SJSA1 (cell line): ENCODE measurements at regions not wholly inside any gene's neighbourhood (a gene's known extent, or its start where the extent isn't known, plus 50 kb on each side); places are given as distances from the start of the nearest gene placed in this dataset.

ENCODE experiments used
- DNase-seq, 2 experiments: peaks; one replicate each; pipeline ENCODE4 v3.0.0-alpha.2; 2015 to 2020; ENCODE audit warnings: low spot score in 2 of 2, low read depth in 1 of 2
- H3K27ac ChIP-seq: fragments of 250-450 bp; sonication (Bioruptor Pico); 2 replicates; pipeline ENCODE4 v1.5.1; 2020; ENCODE audit warnings: mild to moderate bottlenecking, moderate library complexity
- H3K27me3 ChIP-seq: fragments of 250-450 bp; sonication (Bioruptor Pico); replicated peaks from 2 replicates; pipeline ENCODE4 v1.5.1; 2020; ENCODE audit warnings: mild to moderate bottlenecking, moderate library complexity
- H3K36me3 ChIP-seq: fragments of 250-450 bp; sonication (Bioruptor Pico); 2 replicates; pipeline ENCODE4 v1.5.1; 2020; ENCODE audit warnings: mild to moderate bottlenecking
- H3K4me1 ChIP-seq: fragments of 250-450 bp; sonication (Bioruptor Pico); replicated peaks from 2 replicates; pipeline ENCODE4 v1.6.1; 2021; ENCODE audit warnings: mild to moderate bottlenecking
- H3K4me3 ChIP-seq: fragments of 250-450 bp; sonication (Bioruptor Pico); 2 replicates; pipeline ENCODE4 v1.5.1; 2020; ENCODE audit warnings: mild to moderate bottlenecking
- H3K9me3 ChIP-seq: fragments of 250-450 bp; sonication (Bioruptor Pico); replicated peaks from 2 replicates; pipeline ENCODE4 v1.5.1; 2020; ENCODE audit warnings: mild to moderate bottlenecking

DNA sequence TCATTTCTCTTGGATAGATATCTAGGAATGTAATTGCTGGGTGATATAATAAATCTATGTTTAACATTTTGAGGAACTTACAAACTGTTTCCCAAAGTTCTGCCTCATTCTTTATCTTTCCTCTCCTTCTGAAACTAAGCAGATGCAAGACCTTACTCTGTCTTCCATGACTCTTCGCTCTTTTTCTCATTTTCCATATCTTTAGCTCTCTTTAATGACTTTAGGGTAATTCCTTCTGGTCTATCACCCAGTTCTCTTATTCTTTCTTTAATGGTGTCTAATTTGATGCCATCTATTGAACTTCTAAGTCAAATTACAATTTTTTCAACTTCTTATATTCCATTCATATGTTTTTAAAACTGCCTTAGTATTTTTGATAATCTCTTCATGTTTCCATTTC, 316.6 kb downstream of the POU4F1 start:
- Histone ChIP-seq H3K4me1 (no peaks in the 10 kb centered on the region), H3K9me3 (no peaks in the 10 kb centered on the region), H3K27me3 (no peaks in the 10 kb centered on the region), H3K4me3 (no peak overlapping the region), H3K36me3 (no peaks in the 10 kb centered on the region), H3K27ac (no peak overlapping the region)
- no peak for DNase-seq

DNA sequence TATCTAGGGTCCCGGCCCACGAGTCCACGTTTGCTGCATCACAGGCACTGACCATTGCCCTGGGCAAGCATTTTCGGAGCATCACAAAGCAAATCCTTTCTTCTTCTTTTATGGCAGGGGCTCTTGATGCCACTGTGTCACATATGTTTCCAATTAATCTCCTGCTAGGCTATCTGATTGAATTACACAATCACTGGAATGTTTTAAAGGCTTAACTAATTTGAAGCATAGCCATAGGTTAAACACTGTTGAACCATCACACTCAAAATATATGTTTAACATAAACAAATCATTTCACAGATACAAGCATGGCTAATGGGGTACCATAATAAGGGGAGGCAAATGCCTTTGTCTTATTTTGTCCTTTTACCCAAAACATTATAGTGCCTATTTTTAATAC, 338.3 kb downstream of the POU4F1 start:
- no peak for DNase-seq
- H3K4me1 ChIP-seq: no peaks in the 10 kb centered on the region
- no peak overlapping the region for H3K4me3 ChIP-seq
- H3K27ac ChIP-seq: no peak overlapping the region
- H3K27me3 ChIP-seq: no peaks in the 10 kb centered on the region
- no peaks in the 10 kb centered on the region for H3K9me3 ChIP-seq
- H3K36me3 ChIP-seq: no peaks in the 10 kb centered on the region

DNA sequence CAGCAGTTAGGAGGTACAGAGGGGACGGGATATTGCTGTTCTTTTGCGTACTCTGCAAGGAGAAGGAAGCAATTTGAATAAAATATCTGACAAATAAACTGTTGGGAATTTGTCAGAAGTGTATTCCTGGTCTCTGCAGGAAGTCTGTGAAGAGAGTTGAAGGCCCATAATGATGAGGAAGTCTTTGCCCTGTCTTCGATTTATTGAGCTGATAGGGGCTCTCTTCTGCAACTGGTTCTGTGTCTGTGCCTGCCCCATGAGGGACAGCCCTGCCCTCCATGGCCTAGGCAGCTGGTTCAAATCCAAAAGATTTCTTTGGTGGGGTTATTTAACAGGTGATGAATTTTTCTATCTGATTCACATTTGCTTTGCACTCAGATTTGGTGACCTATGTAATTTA, 339.7 kb upstream of the EDNRB start:
- Histone ChIP-seq H3K36me3 (no peaks in the 10 kb centered on the region), H3K27me3 (no peaks in the 10 kb centered on the region; the same call in 1 of the 2 replicates), H3K4me3 (no peak overlapping the region), H3K4me1 (no peaks in the 10 kb centered on the region), H3K9me3 (no peaks in the 10 kb centered on the region), H3K27ac (no peak overlapping the region)
- no peak for DNase-seq

DNA sequence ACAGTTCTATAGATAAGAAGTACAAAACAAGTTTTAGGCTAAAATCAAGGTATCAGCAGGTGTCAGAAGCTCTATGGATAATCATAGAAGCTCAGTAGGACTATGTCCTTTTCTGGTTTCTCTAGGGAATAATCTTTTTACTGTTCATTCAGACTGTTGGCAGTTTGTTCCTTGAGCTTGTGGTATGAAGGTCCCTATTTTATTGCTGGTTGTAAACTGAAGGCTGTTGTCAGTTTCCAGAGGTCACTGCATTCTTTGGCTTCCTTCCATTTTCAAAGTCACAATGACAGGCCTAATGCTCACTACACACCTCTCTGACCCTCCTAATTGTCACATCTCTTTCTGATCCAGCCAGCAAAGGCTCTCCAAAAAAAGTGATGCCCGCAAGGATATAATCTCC, 337.9 kb upstream of the EDNRB start:
- H3K27me3 ChIP-seq: no peaks in the 10 kb centered on the region; the same call in 1 of the 2 replicates
- H3K27ac ChIP-seq: no peak overlapping the region
- H3K9me3 ChIP-seq: no peaks in the 10 kb centered on the region
- no peaks in the 10 kb centered on the region for H3K4me1 ChIP-seq
- DNase-seq: no peak
- no peak overlapping the region for H3K4me3 ChIP-seq
- no peaks in the 10 kb centered on the region for H3K36me3 ChIP-seq

DNA sequence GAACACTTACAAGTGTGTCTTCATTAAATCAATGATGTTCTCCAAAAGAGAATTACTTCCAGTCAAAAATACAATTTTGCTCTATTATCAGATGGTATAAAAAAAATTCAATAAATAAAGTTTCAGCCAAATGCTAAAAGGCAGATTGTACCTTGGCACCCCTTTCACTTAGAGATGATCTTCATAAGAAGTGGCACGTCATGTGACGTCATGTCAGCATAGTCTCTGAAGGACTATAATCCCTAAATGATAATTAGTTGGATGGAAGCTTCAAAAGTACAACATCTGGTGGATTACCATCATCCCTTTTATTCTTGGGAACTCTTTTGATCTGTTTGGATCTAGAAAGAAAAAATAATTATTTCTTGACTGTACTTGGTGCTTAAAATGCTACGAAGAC, 335.5 kb upstream of the EDNRB start:
- no peaks in the 10 kb centered on the region; the same call in none of the 2 replicates for H3K27me3 ChIP-seq
- DNase-seq: no peak
- no peak overlapping the region for H3K4me3 ChIP-seq
- H3K27ac ChIP-seq: no peak overlapping the region
- H3K36me3 ChIP-seq: no peaks in the 10 kb centered on the region
- H3K4me1 ChIP-seq: no peaks in the 10 kb centered on the region
- no peaks in the 10 kb centered on the region for H3K9me3 ChIP-seq

DNA sequence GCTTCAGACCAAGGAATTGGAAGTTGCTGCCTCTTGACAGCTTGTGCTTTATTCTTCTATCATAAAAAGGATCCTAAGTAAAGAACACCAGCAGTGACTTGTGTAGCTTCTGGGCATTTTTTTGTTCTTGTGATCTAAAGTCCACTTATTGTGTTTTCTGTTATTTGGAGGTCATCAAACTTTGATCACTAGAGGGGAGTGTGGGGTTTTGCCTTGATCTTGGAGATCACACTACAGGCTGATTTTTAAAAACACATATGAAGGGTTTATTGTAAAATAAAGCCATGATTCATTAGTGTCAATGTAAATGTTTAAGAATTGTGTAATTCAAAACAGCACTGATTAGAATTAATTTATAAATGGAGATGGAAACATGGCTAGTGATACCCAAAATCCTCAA, 328.7 kb upstream of the EDNRB start:
- H3K4me1 ChIP-seq: no peaks in the 10 kb centered on the region

DNA sequence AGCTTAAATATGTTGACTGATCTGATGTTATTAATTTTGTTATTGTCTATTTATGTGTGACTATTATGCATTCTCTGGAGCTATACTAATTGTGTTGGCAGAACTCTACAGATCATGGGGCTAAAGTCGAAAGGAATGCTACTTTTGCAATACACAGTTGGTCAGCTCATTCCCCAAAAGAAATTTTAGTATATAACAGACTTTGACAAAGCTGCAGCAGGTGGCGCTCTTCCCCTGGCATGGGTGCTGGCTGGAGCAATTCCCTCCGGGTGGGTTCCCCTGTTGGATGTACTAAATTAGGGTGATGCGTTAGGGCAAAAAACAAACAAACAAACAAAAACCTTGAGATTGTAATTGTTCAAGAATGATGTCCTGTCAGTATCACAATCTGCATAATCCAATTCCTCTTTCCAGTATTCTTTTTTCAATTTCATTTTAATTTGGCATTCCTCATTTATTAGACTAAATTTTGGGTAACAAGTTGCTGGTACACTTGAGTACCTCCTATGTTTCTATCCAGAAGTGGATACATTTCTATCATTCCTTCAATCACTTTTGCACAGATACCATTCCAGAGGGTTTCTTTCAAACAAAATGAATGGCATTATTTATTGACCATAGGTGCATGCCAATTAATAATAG, 322.8 kb upstream of the EDNRB start:
- peak; percentile 14 to 42 for DNase-seq
- H3K9me3 ChIP-seq: no peaks in the 10 kb centered on the region
- H3K4me1 ChIP-seq: no peaks in the 10 kb centered on the region
- no peaks in the 10 kb centered on the region for H3K27me3 ChIP-seq
- H3K4me3 ChIP-seq: no peak overlapping the region
- H3K36me3 ChIP-seq: no peaks in the 10 kb centered on the region
- H3K27ac ChIP-seq: no peak overlapping the region

More for the DNA sequence above, 328.7 kb upstream of the EDNRB start:
- Histone ChIP-seq H3K4me3 (no peak overlapping the region), H3K27me3 (no peaks in the 10 kb centered on the region; the same call in 1 of the 2 replicates), H3K9me3 (no peaks in the 10 kb centered on the region), H3K36me3 (no peaks in the 10 kb centered on the region), H3K27ac (no peak overlapping the region)
- no peak for DNase-seq

DNA sequence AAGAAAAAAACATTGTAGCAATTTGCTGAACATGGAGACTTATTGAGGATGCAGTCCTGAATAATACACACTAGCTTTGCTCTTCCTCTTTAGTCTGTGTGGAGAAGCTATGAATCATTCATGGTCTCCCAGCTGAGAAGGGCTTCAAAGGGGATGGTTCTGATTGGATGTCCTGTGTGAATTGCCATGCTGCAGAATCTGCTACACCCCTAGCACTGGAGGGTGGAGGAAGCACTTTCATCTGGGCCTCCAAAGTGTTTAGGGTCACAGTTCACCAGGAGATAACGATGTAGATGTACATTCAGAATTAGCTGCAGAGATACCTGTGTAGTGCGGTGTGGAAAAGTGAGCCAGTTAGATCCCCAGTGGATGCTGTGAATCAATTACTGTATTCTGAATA, 321.1 kb upstream of the EDNRB start:
- no peak for DNase-seq
- Histone ChIP-seq H3K36me3 (no peaks in the 10 kb centered on the region), H3K27me3 (no peaks in the 10 kb centered on the region), H3K4me1 (no peaks in the 10 kb centered on the region), H3K4me3 (no peak overlapping the region), H3K9me3 (no peaks in the 10 kb centered on the region), H3K27ac (no peak overlapping the region)

DNA sequence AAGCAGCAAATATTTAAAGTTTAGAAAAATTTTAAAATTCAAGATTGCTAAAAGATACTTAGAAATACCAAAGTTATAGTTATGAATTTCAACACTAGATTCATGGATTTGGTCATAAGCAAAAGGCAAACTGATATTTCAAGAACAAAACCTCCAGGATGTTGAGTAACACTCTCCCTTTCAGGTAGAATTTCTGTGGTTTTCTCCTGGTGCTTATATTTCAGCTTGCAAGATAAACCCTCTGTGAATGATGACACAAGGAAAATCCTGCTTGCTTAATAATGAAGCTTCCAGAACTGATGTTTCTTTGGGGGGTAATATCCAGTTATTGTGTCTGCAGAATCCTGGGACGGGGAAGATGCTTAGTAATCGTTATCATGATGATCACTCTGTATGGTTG, 320.3 kb upstream of the EDNRB start:
- no peaks in the 10 kb centered on the region for H3K4me1 ChIP-seq
- no peaks in the 10 kb centered on the region for H3K9me3 ChIP-seq
- no peak for DNase-seq
- H3K27me3 ChIP-seq: 0 out of 2 replicates have a peak, but pooled peaks cover 3% of the 10 kb centered on the region
- H3K4me3 ChIP-seq: no peak overlapping the region
- no peak overlapping the region for H3K27ac ChIP-seq
- no peaks in the 10 kb centered on the region for H3K36me3 ChIP-seq

DNA sequence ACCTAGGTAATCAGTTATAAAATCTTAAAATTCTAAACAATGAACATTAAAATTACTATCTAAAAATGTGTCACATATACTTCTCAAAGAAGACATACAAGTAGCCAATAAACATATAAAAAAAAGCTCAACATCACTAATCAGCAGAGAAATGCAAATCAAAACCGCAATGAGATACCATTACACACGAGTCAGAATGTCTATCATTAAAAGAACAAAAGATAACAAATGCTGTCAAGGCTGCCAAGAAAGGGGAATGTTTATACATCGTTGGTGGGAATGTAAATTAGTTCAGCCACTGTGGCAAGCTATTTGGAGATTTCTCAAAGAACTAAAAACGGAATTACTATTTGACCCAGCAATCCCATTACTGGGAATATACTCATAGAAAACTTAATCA, 310.3 kb upstream of the EDNRB start:
- H3K36me3 ChIP-seq: no peaks in the 10 kb centered on the region
- no peak overlapping the region for H3K4me3 ChIP-seq
- H3K27me3 ChIP-seq: peaks cover 4% of the 10 kb centered on the region
- H3K4me1 ChIP-seq: peaks cover 7% of the 10 kb centered on the region
- no peak overlapping the region for H3K27ac ChIP-seq
- H3K9me3 ChIP-seq: no peaks in the 10 kb centered on the region
- DNase-seq: peak in 1 of 2 experiments; percentile 71

DNA sequence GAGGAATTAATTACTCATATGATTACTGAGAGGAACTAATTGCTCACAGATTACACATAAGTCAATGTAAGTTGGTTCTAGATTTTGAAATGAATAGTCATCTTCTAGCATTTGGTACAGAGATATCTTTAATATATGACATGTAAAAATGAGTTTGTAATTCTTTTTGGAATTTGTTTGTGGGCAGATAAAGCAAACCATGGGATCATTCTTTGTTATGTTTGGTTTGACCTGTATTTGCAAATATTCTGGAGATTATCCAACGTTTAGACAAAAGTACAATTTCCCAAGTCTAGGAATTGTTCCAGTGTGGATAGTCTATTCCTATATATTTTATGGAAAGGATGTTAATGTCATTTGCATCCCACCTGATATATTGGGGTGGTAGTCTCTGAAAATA, 309.6 kb upstream of the EDNRB start:
- Histone ChIP-seq H3K4me3 (no peak overlapping the region), H3K36me3 (no peaks in the 10 kb centered on the region), H3K27ac (no peak overlapping the region), H3K27me3 (peaks cover 4% of the 10 kb centered on the region), H3K4me1 (peaks cover 7% of the 10 kb centered on the region), H3K9me3 (no peaks in the 10 kb centered on the region)
- DNase-seq: no peak

DNA sequence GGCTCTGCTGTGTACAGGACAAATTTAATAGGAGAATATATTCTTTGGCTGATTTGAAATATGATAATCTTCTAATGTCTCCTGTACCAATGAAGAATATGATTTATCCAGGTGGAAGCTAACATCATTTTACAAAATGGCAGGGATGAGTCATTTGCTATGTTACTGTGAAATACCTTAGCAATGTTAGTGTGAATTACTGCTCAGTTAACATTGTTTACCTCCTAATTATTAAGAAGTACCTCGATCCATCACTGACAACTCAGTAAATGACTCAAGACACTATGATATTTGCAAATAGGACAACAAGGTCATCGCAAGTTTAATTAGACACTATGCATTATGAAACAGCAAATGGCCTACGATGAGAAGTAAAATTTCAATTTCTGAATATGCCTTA, 309.1 kb upstream of the EDNRB start:
- H3K27ac ChIP-seq: no peak overlapping the region
- H3K4me3 ChIP-seq: no peak overlapping the region
- no peaks in the 10 kb centered on the region for H3K9me3 ChIP-seq
- DNase-seq: no peak
- H3K36me3 ChIP-seq: no peaks in the 10 kb centered on the region
- peaks cover 7% of the 10 kb centered on the region for H3K4me1 ChIP-seq
- peaks cover 4% of the 10 kb centered on the region for H3K27me3 ChIP-seq

DNA sequence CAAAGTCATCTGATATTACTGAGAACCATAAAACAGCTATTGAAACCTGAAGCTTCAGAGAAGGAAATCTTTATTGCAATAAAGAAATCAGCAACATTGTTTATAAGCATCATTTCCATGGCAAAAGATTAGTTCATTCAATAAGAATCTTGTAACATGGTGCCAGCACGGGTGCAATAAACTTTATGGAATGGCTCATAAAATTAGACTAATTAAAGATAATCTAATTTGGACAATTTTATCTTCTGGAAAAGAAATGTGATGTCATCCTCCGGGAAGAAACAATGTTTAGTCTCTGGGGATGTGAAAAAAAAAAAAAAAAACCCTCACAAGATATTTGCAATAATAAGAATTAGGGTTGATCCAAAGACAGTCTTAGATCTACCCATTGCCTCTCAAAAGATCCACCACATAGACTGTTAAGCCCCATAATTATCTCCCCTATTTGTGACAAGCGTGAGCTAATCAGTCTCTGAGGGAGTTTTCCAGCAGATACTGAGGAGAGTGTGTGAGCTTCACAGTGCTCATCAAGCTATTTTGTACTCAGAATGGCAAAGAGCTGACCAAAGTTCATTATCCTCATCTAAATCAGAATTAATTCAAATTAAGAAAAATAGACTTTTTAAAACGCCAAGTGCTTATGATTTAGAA, 297.0 kb upstream of the EDNRB start:
- H3K27me3 ChIP-seq: peaks cover 25% of the 10 kb centered on the region; the same call in 1 of the 2 replicates
- DNase-seq: no peak
- H3K9me3 ChIP-seq: no peaks in the 10 kb centered on the region
- H3K36me3 ChIP-seq: no peaks in the 10 kb centered on the region
- no peaks in the 10 kb centered on the region for H3K4me1 ChIP-seq
- H3K4me3 ChIP-seq: no peak overlapping the region
- H3K27ac ChIP-seq: no peak overlapping the region

DNA sequence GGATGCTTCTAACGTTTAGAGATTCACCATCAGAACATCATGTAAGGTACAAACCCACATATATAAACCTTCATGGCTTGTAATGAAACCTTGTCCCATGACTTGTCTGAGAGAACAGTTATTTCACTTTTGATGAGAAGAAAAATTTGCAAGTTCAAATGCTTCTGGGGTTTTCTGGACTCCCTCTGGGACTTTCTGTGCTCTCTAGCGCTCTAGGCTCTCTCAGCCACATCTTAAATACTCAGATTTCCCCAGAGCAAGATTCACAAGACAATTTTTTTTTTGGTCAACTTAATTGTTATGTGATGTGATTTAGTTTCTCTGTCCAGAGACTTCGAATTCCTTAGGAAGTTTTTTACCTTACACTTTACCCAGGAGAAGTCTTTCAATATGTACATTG, 282.8 kb upstream of the EDNRB start:
- peaks cover 5% of the 10 kb centered on the region for H3K27me3 ChIP-seq
- H3K36me3 ChIP-seq: no peaks in the 10 kb centered on the region
- H3K4me3 ChIP-seq: no peak overlapping the region
- H3K9me3 ChIP-seq: no peaks in the 10 kb centered on the region
- no peaks in the 10 kb centered on the region for H3K4me1 ChIP-seq
- H3K27ac ChIP-seq: no peak overlapping the region
- DNase-seq: no peak

DNA sequence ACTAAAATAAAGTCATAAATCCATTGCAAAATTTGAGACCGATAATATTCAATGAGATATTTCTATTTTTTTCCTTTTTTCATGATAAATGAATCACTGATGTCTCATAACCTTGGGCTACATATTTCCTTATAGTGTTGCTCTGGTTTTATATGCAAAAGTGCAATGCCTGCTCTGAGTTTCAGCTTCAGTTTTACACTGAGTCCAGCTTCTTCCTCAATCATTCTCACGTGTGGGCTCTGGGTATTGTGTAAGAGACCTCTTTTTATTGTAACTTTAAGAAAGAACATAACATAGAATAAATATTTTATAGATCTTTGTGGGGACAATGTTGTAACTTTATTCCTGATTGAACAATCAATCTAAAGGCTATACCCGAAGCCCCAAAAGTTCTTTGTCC, 280.2 kb upstream of the EDNRB start:
- no peaks in the 10 kb centered on the region for H3K36me3 ChIP-seq
- H3K4me3 ChIP-seq: no peak overlapping the region
- H3K9me3 ChIP-seq: no peaks in the 10 kb centered on the region
- no peaks in the 10 kb centered on the region for H3K4me1 ChIP-seq
- DNase-seq: no peak
- peaks cover 5% of the 10 kb centered on the region for H3K27me3 ChIP-seq
- no peak overlapping the region for H3K27ac ChIP-seq
